Ovary (tissue), 7 donors: ENCODE measurements at regions not wholly inside any gene's neighbourhood (a gene's known extent, or its start where the extent isn't known, plus 50 kb on each side); places are given as distances from the start of the nearest gene placed in this dataset.

Source experiments
- DNase-seq, 5 donors: peaks; one replicate each; pipeline ENCODE4 v3.0.0-alpha.2; 2019 to 2020
- H3K27ac ChIP-seq, 2 donors: fragments of 200-600 bp; one replicate each; pipeline versions ENCODE4 v1.5.1 to v1.8.0; 2019 to 2022
- H3K27me3 ChIP-seq: fragments of 200-600 bp; one replicate; pipeline ENCODE4 v1.8.0; 2022
- H3K36me3 ChIP-seq: fragments of 200-600 bp; sonication (generic); one replicate; pipeline ENCODE4 v1.5.1; 2019
- H3K4me1 ChIP-seq: one replicate; pipeline ENCODE4 v1.8.1; 2013; ENCODE audit warnings: mild to moderate bottlenecking, moderate library complexity; ENCODE audit not compliant: insufficient read depth
- H3K4me3 ChIP-seq: fragments of 200-600 bp; sonication (generic); one replicate; pipeline ENCODE4 v1.5.1; 2017
- H3K9me3 ChIP-seq, 2 donors: fragments of 200-600 bp in 1 of 2; sonication (generic) in 1 of 2; one replicate each; pipeline versions ENCODE4 v1.5.1 to v1.8.1; 2013 to 2019; ENCODE audit warnings: mild to moderate bottlenecking in 1 of 2, moderate library complexity in 1 of 2
- EP300 ChIP-seq: sonication (generic); formaldehyde crosslinking; IDR thresholded peaks from one replicate; pipeline ENCODE4 v1.6.1; 2017; ENCODE audit warnings: antibody characterized with exemption
- POLR2A ChIP-seq: fragments of 450-650 bp; IDR thresholded peaks from one replicate; pipeline ENCODE4 v1.6.1; 2017; ENCODE audit warnings: antibody characterized with exemption, mild to moderate bottlenecking, moderate library complexity
- WGBS, 3 donors: extraction: QIAGEN DNeasy Blood & Tissue Kit in 1 of 3; methylation state at CpG; one replicate each; pipeline versions ENCODE4 v1.1.5 to v1.1.7; 2013 to 2017; 5-methylcytosine and 5-hydroxymethylcytosine counted together
- intact Hi-C, 4 donors: fragments of 100-400 bp; cut with DNase I; formaldehyde crosslinking; loops; one replicate each; pipeline versions ENCODE4 v1.11.0 to v1.15.1; 2022 to 2023
- TF ChIP-seq, protein P1 (sequence below), 3 donors: fragments of 450-650 bp in 2 of 3; fragments of 200-600 bp in 1 of 3; IDR thresholded peaks; one replicate each; pipeline versions ENCODE4 v1.5.1 to v1.8.0; 2016 to 2022; ENCODE audit warnings: antibody characterized with exemption in 3 of 3, mild to moderate bottlenecking in 1 of 3
- donor health status: DM: no; HTN: no; CAD: no; lungs with moderate emphysema.
- donor health status: DM: no; HTN: no; CAD: no.
- donor health status: Bipolar disorder and iron deficiency.
- donor health status: DM: no; HTN: no; CAD: no.
- donor health status: DM: yes; HTN: yes; CAD: no.

DNA sequence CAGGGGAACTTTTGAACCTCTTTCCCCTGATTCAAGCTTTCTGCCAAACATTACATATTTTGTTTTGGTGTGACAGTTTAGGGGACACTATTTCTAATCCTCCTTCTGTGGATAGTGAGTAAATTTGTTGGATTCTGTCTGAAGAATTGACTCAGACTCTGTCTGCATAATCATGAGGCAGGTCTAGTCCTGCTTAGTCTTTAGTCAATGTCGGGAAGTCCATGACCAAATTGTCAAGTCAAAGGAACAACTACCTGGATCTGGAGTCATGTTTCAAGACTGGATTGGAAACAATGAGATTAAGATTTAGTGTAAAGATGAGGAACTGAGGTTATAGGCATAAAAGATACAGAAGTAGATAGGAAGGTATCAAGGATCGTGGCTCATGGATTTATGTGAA, 100.9 kb downstream of the MAGEB17 start:
- no peak for DNase-seq
- no peaks in the 10 kb centered on the region for H3K36me3 ChIP-seq
- H3K9me3 ChIP-seq = no peaks in the 10 kb centered on the region
- H3K4me1 ChIP-seq = no peaks in the 10 kb centered on the region
- intact Hi-C loops = no loop called here
- WGBS, 3 donors = 85 to 88% (median 85%) methylated on average over 2 of the region's 2 CpGs
- TF ChIP-seq POLR2A (no peak), EP300 (no peak)
- TF ChIP-seq, protein P1, sequence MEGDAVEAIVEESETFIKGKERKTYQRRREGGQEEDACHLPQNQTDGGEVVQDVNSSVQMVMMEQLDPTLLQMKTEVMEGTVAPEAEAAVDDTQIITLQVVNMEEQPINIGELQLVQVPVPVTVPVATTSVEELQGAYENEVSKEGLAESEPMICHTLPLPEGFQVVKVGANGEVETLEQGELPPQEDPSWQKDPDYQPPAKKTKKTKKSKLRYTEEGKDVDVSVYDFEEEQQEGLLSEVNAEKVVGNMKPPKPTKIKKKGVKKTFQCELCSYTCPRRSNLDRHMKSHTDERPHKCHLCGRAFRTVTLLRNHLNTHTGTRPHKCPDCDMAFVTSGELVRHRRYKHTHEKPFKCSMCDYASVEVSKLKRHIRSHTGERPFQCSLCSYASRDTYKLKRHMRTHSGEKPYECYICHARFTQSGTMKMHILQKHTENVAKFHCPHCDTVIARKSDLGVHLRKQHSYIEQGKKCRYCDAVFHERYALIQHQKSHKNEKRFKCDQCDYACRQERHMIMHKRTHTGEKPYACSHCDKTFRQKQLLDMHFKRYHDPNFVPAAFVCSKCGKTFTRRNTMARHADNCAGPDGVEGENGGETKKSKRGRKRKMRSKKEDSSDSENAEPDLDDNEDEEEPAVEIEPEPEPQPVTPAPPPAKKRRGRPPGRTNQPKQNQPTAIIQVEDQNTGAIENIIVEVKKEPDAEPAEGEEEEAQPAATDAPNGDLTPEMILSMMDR (IDR thresholded peaks at IDR 0.05) = no peak
- no peaks in the 10 kb centered on the region for H3K27me3 ChIP-seq
- H3K4me3 ChIP-seq = no peak overlapping the region
- H3K27ac ChIP-seq = no peak overlapping the region

DNA sequence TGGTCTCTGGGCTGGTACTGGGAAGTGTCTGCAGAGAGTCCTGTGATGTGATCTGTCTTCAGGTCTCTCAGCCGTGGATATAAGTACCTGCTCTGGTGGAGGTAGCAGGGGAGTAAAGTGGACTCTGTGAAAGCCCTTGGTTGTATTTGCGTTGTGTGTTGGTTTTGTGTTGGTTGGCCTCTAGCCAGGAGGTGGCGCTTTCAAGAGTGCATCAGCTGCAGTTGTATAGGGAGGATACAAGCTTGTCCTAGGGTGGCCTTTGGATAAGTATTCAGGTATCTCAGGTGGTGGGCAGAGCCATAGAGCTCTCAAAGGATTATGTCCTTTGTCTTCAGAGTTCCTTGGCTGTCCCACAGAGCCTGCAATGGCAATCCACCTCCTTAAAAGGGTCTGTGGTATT, 111.6 kb downstream of the MAGEB17 start:
- no peaks in the 10 kb centered on the region for H3K4me1 ChIP-seq
- H3K27me3 ChIP-seq = no peaks in the 10 kb centered on the region
- no peak overlapping the region for H3K4me3 ChIP-seq
- 67 to 80% (median 70%) methylated on average over 3 of the region's 3 CpGs for WGBS, 3 donors
- no peaks in the 10 kb centered on the region for H3K36me3 ChIP-seq
- TF ChIP-seq, protein P1 (IDR thresholded peaks at IDR 0.05) = no peak
- TF ChIP-seq EP300 (no peak), POLR2A (no peak)
- DNase-seq = no peak
- H3K27ac ChIP-seq = no peak overlapping the region
- intact Hi-C loops = no loop called here
- H3K9me3 ChIP-seq = no peaks in the 10 kb centered on the region

DNA sequence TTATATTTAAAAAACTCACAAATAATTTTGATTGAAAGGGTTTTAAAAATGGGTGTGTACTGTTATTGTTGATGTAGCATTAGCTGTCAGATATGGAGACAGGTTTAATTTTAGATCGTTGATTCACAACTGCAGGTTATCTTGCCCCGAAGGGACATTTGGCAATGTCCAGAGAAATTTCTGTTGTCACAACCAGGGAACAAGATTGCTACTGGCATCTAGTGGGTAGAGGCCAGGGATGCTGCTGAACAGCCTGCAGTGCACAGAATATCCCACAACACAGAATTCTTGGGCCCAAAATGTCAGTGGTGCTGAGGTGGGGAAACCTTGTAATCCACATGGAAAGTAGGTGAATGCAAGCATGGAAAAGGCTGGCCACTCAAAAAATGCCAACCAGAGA, 114.9 kb downstream of the MAGEB17 start:
- H3K27ac ChIP-seq = no peak overlapping the region
- H3K4me3 ChIP-seq = no peak overlapping the region
- H3K9me3 ChIP-seq = no peaks in the 10 kb centered on the region
- no peaks in the 10 kb centered on the region for H3K4me1 ChIP-seq
- H3K27me3 ChIP-seq = no peaks in the 10 kb centered on the region
- no peaks in the 10 kb centered on the region for H3K36me3 ChIP-seq
- DNase-seq = no peak
- WGBS, 3 donors = 76 to 91% (median 86%) methylated on average over 2 of the region's 2 CpGs
- TF ChIP-seq, protein P1 (IDR thresholded peaks at IDR 0.05) = no peak
- TF ChIP-seq EP300 (no peak), POLR2A (no peak)
- intact Hi-C loops = no loop called here

DNA sequence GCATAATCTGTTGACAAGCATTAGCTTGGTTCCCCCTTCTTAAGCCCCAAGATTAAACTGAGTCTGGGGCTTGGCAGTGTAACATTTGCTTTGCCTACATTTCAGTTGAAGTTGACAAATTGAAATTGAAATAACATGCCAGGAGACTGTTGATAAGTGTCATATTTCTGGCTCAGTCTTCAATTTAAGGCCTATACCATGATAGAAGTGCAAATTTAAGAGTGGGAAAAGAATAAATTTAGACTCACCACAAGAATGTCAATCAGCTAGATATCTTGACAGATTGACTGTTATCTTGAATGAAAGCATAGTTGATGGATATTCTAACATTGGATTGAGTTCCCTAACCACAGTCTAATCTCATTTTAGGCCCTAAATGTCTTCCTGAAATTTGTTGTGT, 117.6 kb downstream of the MAGEB17 start:
- Histone ChIP-seq H3K9me3 (no peaks in the 10 kb centered on the region), H3K27ac (no peak overlapping the region)

More for the DNA sequence above, 117.6 kb downstream of the MAGEB17 start:
- DNase-seq = no peak
- no peaks in the 10 kb centered on the region for H3K4me1 ChIP-seq
- TF ChIP-seq, protein P1 (IDR thresholded peaks at IDR 0.05) = no peak
- no peak for TF ChIP-seq POLR2A
- TF ChIP-seq EP300 = no peak
- H3K36me3 ChIP-seq = no peaks in the 10 kb centered on the region
- intact Hi-C loops = no loop called here
- no peak overlapping the region for H3K4me3 ChIP-seq
- no peaks in the 10 kb centered on the region for H3K27me3 ChIP-seq
